ENCODE measurements at regions not wholly inside any gene's neighbourhood (a gene's known extent, or its start where the extent isn't known, plus 50 kb on each side); places are given as distances from the start of the nearest gene placed in this dataset.
"Not testable (repeated sequence)": the region's sequence is repeated elsewhere in the genome, so short reads cannot be mapped to it uniquely, and the experiment has no call there.

DNA sequence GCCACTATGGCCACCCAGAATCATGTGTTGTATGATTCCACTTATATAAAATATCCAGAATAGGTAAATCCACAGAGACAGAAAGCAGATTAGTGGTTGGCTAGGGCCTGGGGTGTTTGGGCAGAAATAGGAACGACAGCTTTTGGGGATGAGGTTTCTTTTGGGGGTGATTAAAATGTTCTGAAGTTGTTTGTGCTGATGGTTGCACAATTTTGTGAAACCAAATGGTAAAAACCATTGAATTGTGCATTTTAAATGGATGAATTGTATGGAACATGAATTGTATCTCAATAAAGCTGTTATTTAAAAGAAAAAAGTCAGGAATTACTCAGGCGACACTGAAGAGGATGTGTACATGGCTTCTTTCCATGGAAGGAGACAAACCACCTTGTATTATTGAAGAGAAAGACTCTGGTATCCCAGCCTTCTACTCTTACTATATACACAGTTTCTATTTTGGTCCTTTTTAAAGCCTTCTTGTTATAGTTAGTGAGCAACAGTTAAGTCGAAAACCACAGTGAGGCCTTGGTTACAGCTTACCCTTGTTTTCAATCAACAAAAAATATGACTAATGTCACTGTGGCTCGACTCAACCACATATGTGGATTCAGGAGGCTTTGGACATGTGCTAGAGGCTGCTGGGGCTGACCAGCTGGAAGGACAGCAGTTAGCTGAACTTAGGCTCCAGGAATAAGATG, 57.1 kb upstream of the KMT2E start:
- peaks cover 25% of the 10 kb centered on the region for H3K4me1 Mint-ChIP-seq
- H3K27ac Mint-ChIP-seq = peak overlapping the region; percentile 86
- no peak overlapping the region for H3K4me3 Mint-ChIP-seq
- peaks cover 2% of the 10 kb centered on the region for H3K9me3 Mint-ChIP-seq
- CTCF ChIA-PET = interaction anchor here (1.6 to 2.1 kb wide), 3 partner anchors 11 to 13 kb away, joined by 4 to 7 read pairs (median 5); no protein-coding TSS in a partner anchor
- no peaks in the 10 kb centered on the region for H3K27me3 Mint-ChIP-seq
- DNase-seq = peak; percentile 32
- peaks cover 3% of the 10 kb centered on the region for H3K36me3 Mint-ChIP-seq

DNA sequence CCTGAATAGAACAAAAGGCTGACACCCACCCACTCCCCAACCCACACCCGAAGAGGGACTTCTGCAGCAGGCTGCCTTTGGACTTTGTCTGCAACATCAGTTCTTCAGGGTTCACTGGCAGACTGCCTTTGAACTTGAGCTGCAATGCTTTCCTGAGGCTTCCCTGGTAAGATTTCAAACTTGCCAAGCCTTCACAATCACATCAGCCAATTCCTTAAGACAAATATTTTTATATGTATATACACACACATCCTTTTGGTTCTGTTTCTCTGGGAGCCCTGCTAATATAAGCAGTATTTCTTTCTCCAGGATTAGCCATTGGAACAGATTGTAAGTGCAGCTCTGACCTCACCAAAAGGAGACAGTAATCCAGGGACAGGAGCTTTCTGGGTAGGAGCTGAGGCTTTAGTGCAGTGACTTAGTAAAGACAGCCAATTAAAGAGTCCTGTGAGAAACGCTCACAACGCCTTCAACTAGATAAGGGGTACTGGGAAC, 55.6 kb upstream of the KMT2E start:
- Mint-ChIP-seq H3K27me3 (no peaks in the 10 kb centered on the region), H3K9me3 (peaks cover 4% of the 10 kb centered on the region), H3K4me3 (no peak overlapping the region), H3K27ac (no peak overlapping the region), H3K4me1 (peaks cover 28% of the 10 kb centered on the region), H3K36me3 (peaks cover 11% of the 10 kb centered on the region)
- DNase-seq = no peak
- CTCF ChIA-PET = interaction anchor here (1.6 kb wide), 1 partner anchor 23 kb away, joined by 4 read pairs; no protein-coding TSS in a partner anchor

DNA sequence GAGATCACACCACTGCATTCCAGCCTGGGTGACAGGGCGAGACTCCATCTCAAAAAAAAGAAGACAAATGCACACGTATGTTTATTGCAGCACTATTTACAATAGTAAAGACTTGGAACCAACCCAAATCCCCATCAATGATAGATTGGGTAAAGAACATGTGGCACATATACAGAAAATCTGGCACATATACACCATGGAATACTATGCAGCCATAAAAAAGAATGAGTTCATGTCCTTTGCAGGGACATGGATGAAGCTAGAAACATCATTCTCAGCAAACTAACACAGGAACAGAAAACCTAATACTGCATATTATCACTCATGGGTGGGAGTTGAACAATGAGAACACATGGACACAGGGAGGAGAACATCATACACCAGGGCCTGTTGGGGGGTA, 54.5 kb upstream of the KMT2E start:
- CTCF ChIA-PET = interaction anchor here (1.6 kb wide), 1 partner anchor 22 kb away, joined by 4 read pairs; no protein-coding TSS in a partner anchor
- Mint-ChIP-seq H3K9me3 (peaks cover 12% of the 10 kb centered on the region), H3K27ac (peak overlapping the region; percentile 47), H3K36me3 (peaks cover 20% of the 10 kb centered on the region), H3K4me1 (peaks cover 28% of the 10 kb centered on the region)
- not testable (repeated sequence) for DNase-seq, H3K4me3 Mint-ChIP-seq, H3K27me3 Mint-ChIP-seq

DNA sequence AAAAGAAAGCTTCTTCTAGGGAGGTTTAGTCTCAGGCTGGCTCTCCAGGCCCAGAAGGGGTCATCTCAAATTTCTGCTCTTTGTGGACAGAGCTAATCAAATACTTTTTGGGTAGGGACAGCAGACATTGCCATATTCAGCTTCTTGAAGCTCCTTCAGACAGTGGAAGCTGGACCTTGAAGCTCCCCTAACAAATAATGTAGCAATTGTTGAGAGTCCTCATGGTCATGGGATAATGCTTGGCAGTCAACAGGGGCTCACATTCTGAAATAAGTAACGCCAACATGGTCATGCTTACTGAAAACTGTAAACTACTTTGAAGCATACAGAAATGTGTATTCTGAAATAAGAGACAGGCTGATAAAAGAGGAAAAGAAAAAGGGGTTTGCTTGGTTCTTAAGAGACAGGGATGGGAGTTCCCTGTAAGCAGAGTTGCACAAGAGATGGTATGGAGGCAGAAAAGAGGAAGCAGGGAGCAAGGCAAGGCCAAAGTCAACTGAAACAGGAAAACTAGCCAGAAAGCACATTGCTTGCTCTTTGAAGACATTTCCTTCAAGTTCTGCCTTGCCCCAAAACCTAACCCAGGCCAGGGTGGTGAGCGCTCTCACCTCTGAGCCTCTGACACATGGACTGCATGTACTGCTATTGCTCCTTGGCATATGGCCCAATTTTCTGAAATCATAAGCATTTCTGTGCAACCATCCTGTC, 53.1 kb upstream of the KMT2E start:
- H3K27me3 Mint-ChIP-seq = no peaks in the 10 kb centered on the region
- H3K27ac Mint-ChIP-seq = no peak overlapping the region
- H3K9me3 Mint-ChIP-seq = peaks cover 12% of the 10 kb centered on the region
- CTCF ChIA-PET = interaction anchor here (0.7 to 1.3 kb wide), 2 partner anchors 20 to 49 kb away, joined by 3 read pairs; no protein-coding TSS in a partner anchor
- H3K4me1 Mint-ChIP-seq = peaks cover 24% of the 10 kb centered on the region
- peaks cover 16% of the 10 kb centered on the region for H3K36me3 Mint-ChIP-seq
- no peak for DNase-seq
- H3K4me3 Mint-ChIP-seq = no peak overlapping the region

DNA sequence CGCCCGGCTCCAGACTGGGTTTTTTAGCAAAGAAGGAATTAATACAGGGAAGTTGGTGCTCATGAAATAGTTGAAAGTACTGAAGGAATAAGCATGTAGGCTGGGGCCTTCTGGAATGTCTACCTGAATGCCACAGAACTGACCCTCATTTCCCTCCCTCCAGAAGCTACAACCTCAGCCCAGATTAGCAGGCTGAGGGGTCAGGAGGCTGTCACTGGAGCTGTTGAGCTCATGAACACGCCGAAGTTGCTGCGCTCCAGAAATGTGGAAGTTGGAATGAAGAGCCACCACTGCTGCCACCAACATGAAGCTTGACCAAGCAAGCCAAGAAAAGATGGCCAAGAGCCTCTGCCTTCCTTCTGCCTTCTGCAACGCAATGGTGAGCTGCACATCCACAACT, 52.2 kb upstream of the KMT2E start:
- Mint-ChIP-seq H3K4me3 (no peak overlapping the region), H3K27me3 (no peaks in the 10 kb centered on the region), H3K27ac (no peak overlapping the region), H3K36me3 (peaks cover 16% of the 10 kb centered on the region), H3K4me1 (peaks cover 16% of the 10 kb centered on the region), H3K9me3 (peaks cover 12% of the 10 kb centered on the region)
- CTCF ChIA-PET = interaction anchor here (1.0 kb wide), 1 partner anchor 20 kb away, joined by 3 read pairs; no protein-coding TSS in a partner anchor
- DNase-seq = no peak

DNA sequence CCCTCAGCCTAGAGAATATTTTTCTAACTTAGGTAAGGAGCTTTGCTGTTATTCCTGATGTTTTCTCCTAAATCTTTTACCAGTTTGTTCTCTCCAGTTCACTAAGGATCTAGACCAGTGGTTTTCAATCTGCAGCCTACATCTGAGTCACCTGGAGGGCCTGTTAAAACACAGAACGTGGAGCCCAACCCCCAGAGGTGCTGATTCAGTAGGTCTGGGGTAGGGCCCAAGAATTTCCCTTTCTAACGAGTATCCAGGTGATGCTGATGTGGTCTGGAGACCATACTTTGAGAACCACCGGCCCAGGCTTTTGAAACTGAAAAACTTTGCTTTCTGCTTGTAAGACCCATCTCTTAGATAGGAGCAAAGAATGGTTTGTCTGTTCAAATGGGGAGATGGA, 51.2 kb upstream of the KMT2E start:
- H3K27ac Mint-ChIP-seq = no peak overlapping the region
- peaks cover 7% of the 10 kb centered on the region for H3K4me1 Mint-ChIP-seq
- no peak for DNase-seq
- no peak overlapping the region for H3K4me3 Mint-ChIP-seq
- H3K9me3 Mint-ChIP-seq = peaks cover 12% of the 10 kb centered on the region
- H3K27me3 Mint-ChIP-seq = no peaks in the 10 kb centered on the region
- peaks cover 16% of the 10 kb centered on the region for H3K36me3 Mint-ChIP-seq
- CTCF ChIA-PET = interaction anchor here (1.1 to 1.3 kb wide), 2 partner anchors 18 to 88 kb away, joined by 3 to 6 read pairs; no protein-coding TSS in a partner anchor

DNA sequence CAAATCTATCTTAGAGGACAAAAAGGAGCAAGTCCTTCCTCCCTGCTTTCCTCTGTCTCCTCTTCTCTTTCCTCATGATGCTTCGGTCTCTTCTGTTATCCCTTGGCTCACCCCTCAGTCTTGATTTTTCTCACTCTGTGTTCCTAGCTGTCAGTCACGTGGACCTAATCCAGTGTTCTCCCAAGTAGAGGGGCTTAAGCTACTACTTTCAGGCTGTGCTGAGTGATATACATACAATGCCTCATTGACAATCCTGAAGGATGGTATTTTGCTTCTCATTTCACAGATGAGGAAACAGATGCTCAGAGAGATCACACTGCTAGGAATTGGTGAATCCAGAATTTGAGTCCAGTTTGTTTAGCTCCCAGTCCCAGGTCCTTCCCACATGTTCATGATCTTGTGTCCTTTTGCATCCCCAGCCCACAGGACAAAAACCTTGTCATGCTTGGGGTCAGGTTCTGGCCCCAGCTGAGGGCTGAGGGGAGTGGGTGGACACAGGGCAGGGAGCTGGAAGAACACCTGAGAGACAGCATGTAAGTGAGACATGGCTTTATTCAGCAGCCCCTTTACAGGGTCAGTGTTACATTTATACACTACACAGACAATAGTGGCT, 50.5 kb upstream of the KMT2E start:
- CTCF ChIA-PET = interaction anchor here (1.1 to 1.3 kb wide), 2 partner anchors 17 to 87 kb away, joined by 3 to 6 read pairs; no protein-coding TSS in a partner anchor
- Mint-ChIP-seq H3K27ac (no peak overlapping the region), H3K4me1 (peaks cover 7% of the 10 kb centered on the region), H3K36me3 (peaks cover 16% of the 10 kb centered on the region), H3K4me3 (no peak overlapping the region), H3K9me3 (peaks cover 12% of the 10 kb centered on the region), H3K27me3 (no peaks in the 10 kb centered on the region)
- DNase-seq = no peak

DNA sequence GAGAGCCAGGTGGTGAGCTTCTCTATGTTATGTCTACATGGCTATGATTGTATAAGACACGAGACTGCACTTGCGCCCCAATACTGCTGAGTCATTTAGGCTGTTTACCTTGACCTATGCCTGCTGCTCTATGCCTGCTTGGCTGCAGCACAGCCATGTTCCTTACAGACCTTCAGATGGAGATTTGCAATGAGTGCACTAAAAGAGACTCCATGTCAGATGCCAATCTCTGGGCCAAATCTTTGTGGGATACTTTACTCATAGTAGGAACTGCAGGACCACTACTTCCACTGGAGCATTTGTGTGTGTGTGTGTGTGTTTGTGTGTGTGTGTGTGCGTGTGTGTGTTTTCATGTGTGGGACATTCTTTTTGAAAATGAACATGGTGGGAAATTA, 50.0 kb upstream of the KMT2E start:
- Mint-ChIP-seq H3K4me1 (peaks cover 7% of the 10 kb centered on the region), H3K4me3 (no peak overlapping the region), H3K9me3 (peaks cover 12% of the 10 kb centered on the region), H3K36me3 (peaks cover 16% of the 10 kb centered on the region), H3K27ac (no peak overlapping the region), H3K27me3 (no peaks in the 10 kb centered on the region)
- no peak for DNase-seq
- CTCF ChIA-PET = interaction anchor here (1.3 kb wide), 1 partner anchor 17 kb away, joined by 6 read pairs; no protein-coding TSS in a partner anchor
